BJ (cell line): ENCODE measurements at regions not wholly inside any gene's neighbourhood (a gene's known extent, or its start where the extent isn't known, plus 50 kb on each side); places are given as distances from the start of the nearest gene placed in this dataset.

Experiments used
- CTCF ChIA-PET: fragments of 350-600 bp; formaldehyde crosslinking; extraction: SDS; loops from one replicate; lab custom pipeline; 2021; ENCODE audit warnings: antibody characterized with exemption, inconsistent platforms; lab: Yijun Ruan, JAX
- POLR2A ChIA-PET: fragments of 300-600 bp; sonication (Branson Sonifier 250); formaldehyde crosslinking; extraction: SDS; loops from one replicate; lab custom pipeline; 2021; ENCODE audit warnings: antibody characterized with exemption; lab: Charles Lee
- DNase-seq: peaks from one replicate; pipeline ENCODE4 v3.0.0-alpha.2; 2011; ENCODE audit warnings: low read depth
- H3K27me3 ChIP-seq: 2 replicates; pipeline ENCODE4 v1.6.0; 2011; ENCODE audit warnings: low read length; ENCODE audit not compliant: control insufficient read depth, insufficient read depth
- H3K36me3 ChIP-seq: 2 replicates; pipeline ENCODE4 v1.5.1; 2011; ENCODE audit warnings: low read length; ENCODE audit not compliant: control insufficient read depth, insufficient read depth
- H3K4me3 ChIP-seq: 2 replicates; pipeline ENCODE4 v1.5.1; 2011; ENCODE audit warnings: low read depth, mild to moderate bottlenecking, control low read depth, low read length
- CTCF ChIP-seq: IDR thresholded peaks from 2 replicates; pipeline ENCODE4 v1.5.1; 2011; ENCODE audit warnings: low read depth, mild to moderate bottlenecking, control low read depth, inconsistent platforms, low read length, moderate library complexity; ENCODE audit not compliant: insufficient read depth

- TF ChIP-seq CTCF, result no peak
- no peak for DNase-seq
- CTCF ChIA-PET, result no interaction called here
- Histone ChIP-seq H3K27me3 (no peaks in the 10 kb centered on the region), H3K36me3 (no peaks in the 10 kb centered on the region), H3K4me3 (no peak overlapping the region)
- POLR2A ChIA-PET, result no interaction called here
Measured at GRCh38 chr2:79368116-79368630, 144.7 kb upstream of the CTNNA2 start.

- Histone ChIP-seq H3K27me3 (no peaks in the 10 kb centered on the region), H3K4me3 (no peak overlapping the region), H3K36me3 (no peaks in the 10 kb centered on the region)
- no peak for DNase-seq
- ChIA-PET POLR2A (no interaction called here), CTCF (no interaction called here)
- no peak for TF ChIP-seq CTCF
Measured at GRCh38 chr2:79359419-79359818, 153.4 kb upstream of the CTNNA2 start.

- no peak for TF ChIP-seq CTCF
- H3K27me3 ChIP-seq, result no peaks in the 10 kb centered on the region
- DNase-seq, result no peak
- H3K4me3 ChIP-seq, result no peak overlapping the region
- ChIA-PET POLR2A (no interaction called here), CTCF (no interaction called here)
- no peaks in the 10 kb centered on the region for H3K36me3 ChIP-seq
Measured at GRCh38 chr2:79355569-79355968, 157.3 kb upstream of the CTNNA2 start.

DNA sequence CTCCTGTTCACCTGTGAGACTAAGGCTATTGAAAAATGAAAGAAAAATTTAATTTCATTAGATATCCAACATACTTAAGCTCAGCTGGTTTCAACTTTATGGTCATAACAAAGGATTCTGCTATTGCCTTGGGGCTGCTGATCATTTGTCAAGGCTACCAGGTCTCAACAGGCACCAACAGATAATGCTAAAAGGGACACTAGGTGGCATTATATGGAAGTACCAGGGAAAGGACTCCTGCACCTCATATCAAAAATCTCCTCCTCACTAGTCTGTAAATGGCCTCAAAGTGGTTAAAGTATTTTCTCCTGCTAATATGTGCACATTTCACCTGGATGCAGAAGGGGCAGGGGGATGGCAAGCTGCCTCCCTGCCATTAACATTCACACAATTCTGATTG lies 167.9 kb upstream of the REG3A start:
- CTCF ChIA-PET, result no interaction called here

DNA sequence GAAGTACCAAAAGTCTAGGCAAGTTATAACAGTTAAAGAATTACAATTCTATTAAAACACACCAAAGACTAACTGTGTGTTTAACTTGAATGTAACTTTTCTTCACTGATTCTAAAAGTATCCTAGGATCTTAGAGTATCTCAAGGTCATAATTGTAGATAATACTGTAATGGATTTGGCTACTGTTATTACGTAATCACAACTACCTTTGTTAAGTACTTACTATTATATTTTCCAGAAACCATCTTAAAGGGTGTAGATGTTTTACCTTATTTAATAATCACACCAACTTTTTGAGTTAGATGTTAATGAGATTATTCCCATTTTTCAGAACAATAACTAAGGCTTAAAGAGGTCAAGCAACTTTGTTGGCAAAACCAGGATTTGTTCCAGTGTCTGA lies 161.3 kb upstream of the REG3A start:
- no peak for DNase-seq
- CTCF ChIA-PET, result no interaction called here
- Histone ChIP-seq H3K36me3 (no peaks in the 10 kb centered on the region), H3K4me3 (no peak overlapping the region), H3K27me3 (no peaks in the 10 kb centered on the region)
- POLR2A ChIA-PET, result no interaction called here
- TF ChIP-seq CTCF, result no peak

More for the DNA sequence above, 167.9 kb upstream of the REG3A start:
- H3K27me3 ChIP-seq, result no peaks in the 10 kb centered on the region
- H3K36me3 ChIP-seq, result no peaks in the 10 kb centered on the region
- POLR2A ChIA-PET, result no interaction called here
- H3K4me3 ChIP-seq, result no peak overlapping the region
- no peak for DNase-seq
- no peak for TF ChIP-seq CTCF
